CD1c-positive myeloid dendritic cell (primary cell): ENCODE measurements at regions not wholly inside any gene's neighbourhood (a gene's known extent, or its start where the extent isn't known, plus 50 kb on each side); places are given as distances from the start of the nearest gene placed in this dataset.

ENCODE experiments used
- DNase-seq: peaks from one replicate; pipeline ENCODE4 v3.0.0-alpha.2; 2016; ENCODE audit errors: extremely low spot score

DNA sequence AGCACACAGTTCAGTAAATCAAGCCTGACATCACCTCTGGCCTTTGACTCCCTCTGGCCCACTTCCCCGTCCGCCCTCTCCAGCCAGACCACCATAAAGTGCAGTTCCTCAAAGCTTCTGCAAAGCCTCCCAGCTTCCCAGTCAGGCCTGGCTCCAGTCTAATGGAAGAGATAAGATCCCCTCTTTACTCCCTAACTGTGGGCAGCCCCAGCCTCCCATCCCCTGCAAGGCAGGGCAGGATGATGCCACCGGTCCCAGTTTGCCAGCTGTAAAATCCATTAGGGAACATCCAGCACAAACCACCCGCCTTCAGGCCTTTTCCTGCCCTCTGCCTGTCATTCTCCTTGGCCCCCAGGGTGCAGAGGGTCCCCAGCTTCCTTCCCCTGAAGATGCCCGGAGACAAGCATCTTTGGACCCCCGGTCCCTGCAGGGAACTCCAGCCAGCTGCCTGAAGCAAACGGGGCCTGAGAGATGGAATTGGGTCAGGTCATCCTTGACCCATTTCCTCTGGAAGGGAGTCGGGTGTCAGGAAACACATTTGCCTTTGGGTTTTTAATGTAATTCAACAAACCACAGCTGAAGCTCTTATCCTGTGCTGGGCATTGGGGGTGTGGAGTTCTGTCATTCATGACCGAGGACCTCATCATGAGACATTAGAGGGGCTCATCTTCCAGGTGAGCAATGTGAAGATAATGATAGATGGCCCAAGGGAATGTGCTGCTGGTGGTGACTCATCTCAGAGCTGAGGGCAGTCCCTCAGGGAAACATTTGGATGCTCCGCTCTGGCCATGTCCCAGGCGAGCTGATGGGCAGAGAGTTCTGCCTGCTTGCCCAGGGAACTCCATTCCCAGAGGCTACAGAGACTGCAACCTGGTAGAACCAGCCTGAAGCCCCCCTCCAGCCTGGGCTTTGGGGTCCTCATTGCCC, 93.8 kb upstream of the CLMN start:
- DNase-seq, result no peak

DNA sequence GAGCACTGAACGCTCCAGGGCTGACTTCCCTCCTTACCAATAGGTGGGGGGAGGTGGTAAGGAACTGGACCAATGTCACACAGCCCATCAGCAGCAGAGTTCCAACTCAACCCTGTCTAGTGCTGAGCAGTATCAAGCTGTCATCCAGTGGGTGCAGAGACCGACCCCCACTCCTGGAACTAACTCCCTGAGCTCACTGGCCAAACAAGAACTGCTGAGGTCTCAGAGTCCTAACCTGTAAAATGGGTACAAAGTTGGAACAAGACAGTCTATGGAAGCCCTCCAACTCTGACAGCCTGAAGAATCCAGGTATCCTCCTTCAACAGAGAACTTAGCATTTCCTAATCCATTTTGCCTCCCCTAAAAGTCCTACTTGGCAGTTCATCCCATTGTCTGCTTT, 91.1 kb upstream of the CLMN start:
- DNase-seq, result no peak

DNA sequence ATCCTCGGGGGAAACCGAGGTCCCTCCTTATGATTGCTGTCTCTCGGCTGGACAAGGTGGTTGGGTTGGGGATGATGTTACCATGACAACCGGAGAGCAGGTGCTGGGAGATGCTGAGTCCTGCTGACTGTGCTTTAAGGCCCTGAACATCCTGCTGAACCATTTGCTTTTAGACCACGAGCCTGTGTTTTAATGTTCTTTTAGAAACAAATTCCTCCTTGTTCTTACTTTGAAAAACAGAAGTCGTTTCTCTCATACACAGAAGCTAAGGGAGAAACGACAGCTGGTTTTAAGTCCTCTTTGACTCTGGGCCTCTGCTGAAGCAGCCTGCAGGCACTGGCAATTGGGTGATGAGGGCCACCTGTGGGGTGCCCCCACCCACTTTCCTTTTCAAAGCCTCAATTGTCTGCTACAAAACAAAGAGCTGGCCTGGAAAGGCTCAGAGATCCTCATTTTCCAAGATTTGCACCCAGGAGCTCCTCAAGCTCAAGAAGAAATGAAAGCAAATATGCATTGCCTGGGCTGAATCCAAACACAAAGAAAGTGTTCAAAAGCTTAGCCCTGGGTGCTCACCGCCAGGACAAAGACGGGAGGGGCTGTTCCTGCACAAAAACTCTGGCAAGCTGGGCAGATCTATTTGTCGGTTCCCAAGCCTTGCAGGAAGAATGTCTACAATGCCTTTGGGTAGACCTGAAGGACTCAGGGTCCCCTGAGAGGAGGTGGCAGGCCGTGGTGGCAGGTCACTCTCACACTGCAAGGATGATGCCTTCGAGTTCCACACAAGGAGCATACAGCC, 90.0 kb upstream of the CLMN start:
- DNase-seq, result no peak

DNA sequence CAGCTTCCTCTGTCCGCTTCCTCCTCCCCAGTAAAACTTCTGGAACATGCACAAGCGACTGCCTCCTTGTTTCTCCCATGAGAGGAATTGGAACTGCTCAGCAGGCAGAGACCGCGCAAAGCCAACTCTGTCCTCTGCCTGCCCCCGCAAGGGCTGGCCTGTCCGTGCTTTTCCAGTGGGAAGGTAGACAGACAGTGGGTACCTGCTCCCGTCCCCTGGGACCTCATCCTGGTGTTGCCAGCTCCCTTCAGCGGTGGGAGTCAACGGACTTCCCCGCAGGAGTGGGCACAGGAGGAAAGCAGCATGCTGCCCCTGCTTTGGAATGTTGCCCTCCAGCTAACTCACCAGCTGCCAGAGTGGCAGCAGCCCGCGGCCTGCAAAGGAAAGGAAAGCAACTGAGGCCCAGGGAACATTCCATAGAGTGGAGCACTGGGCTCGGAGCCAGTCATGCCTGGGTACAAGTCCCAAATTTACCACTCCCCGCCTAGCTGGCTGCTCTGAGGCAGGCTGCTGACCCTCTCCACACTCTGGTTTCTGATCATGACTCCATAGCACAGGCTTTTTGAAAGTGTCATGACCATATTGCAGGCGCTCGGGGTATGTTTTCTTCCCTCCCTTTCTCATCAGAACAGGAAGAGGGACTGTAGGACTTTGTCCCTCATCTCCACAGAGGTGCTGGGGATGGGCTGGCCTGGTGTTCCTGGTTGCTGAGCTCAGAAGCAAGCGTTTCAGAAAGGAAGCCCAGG, 89.2 kb upstream of the CLMN start:
- DNase-seq, result no peak

- DNase-seq, result no peak
Measured at GRCh38 chr14:95407354-95407753, 87.6 kb upstream of the CLMN start.

GRCh38 chr14:95406756-95407277, 87.1 kb upstream of the CLMN start:
- DNase-seq, result no peak

- no peak for DNase-seq
Measured at GRCh38 chr14:95404583-95404982, 84.9 kb upstream of the CLMN start.

DNA sequence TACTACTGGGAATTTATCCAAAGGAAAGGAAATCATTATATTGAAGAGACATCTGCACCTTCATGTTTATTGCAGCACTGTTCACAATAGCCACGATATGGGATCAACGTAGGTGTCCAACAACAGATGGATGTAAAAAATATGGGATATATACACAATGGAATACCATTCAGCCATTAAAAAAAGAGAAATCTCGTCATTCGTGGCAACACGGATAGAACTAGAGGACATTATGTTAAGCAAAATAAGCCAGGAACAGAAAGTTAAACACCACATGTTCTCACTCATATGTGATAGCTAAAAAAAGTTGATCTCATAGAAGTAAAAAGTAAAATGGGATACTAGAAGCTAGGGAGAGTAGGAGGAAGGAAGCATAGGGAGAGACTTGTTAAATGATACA, 82.9 kb upstream of the CLMN start:
- no peak for DNase-seq

DNA sequence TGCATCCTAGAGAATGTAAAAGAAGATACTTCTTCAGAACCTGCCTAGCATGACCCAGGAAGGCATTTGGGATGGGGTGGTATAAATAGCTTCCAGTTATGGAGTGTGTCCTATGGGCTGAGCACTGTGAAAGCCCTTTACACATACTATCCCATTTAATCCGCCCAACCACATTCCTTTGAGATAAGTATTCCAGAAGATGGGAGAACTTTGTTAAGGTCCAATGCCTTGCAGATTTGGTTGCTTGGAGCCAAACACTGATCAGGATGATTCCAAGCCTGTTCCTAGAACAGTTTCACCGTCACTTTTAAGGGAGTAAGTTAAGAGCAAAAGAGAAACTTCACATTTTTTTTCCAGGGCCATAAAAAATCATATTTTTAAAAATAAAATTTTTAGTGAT, 82.5 kb upstream of the CLMN start:
- DNase-seq, result no peak

DNA sequence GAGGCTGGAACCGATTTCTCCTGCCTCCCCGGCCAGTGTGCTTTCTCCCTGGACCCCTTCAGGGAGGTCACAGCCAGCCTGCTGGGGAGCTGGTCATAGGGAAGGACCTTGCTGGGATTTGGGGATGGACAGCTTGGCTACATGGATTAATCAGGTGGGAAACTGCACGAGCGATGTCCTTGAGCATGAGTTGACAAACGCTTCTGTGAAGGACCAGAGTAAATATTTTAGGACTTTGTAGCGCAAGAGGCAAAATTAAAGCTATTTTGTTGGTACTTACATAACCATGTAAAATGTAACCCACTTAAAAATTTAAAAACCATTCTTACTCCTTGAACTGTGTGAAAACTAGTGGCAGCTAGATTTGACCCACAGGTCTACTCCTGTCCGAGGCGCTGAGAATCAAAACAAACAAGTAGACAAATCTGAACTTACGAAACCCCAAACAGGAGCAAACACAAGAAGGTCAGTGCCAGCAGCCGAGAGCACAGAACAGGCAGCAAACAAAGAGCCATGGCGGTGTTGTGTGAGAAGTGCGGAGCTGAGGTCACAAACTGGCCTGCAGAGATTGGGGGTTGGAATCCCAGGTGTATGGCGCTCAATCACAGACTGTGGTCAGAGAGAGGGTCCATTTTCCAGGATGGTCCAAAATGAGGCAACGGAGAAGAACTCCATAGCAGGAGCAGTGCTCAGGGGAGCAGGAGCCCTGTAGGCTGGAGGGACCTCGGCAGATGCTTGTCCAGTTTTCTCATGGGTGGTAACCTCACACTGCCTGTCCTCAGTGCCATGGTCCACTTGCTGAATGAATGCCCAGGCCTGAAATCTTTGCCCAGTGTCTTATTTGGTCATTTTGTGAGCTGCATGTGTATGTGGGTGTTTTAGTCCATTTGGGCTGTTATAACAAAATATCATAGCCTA, 79.2 kb upstream of the CLMN start:
- DNase-seq, result no peak

- no peak for DNase-seq
Measured at GRCh38 chr14:95397325-95397724, 77.6 kb upstream of the CLMN start.

GRCh38 chr14:95396221-95396620, 76.5 kb upstream of the CLMN start:
- DNase-seq, result no peak

DNA sequence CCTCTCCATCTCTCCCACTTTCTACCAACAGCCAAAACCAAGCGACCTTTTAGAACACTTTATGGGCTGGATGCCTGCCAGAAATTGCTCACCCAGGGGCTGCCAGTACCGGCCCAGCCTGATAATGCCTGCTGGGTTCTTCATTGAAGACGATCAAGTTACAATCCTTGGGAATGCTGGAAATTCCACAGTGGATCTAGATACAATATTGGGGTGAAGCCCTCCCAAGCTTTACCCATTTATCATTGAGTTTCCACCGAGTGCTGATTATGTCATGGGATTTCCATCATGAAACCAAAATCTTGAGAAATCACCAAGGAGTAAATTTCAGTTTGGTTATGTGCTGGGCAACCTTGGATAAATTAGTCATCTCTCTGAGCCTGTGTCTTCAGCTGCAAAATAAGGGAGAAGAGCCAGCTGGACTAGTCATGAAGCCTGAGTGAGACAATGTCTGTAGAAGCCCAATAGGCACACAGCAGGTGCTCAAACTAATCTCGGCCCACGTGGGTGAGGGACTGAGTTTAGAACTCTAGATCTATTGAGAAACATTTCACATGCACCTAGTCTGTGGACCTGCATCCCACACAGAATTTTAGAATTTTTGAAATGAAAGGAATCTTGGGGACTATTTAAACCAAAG, 75.5 kb upstream of the CLMN start:
- DNase-seq, result no peak

- no peak for DNase-seq
Measured at GRCh38 chr14:95394297-95395097, 74.8 kb upstream of the CLMN start.

DNA sequence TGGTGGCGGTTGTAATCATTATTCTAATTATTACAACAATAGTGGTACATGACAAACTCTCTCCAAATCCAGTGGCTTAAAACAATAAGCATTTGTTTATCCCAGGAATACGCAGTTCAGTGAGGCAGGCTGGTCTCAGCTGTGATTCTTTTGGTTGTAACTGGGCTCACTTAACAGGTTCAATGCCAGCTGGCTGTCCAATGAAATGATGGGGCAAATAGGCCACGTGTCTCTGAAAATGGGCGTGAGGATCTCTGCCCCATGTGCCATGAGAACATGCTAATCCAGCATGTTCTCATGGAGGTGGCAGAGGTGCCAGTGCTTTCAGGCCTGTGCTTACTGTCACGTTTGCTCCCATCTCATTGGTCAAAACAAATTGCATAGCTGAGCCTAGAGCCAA, 73.1 kb upstream of the CLMN start:
- no peak for DNase-seq

DNA sequence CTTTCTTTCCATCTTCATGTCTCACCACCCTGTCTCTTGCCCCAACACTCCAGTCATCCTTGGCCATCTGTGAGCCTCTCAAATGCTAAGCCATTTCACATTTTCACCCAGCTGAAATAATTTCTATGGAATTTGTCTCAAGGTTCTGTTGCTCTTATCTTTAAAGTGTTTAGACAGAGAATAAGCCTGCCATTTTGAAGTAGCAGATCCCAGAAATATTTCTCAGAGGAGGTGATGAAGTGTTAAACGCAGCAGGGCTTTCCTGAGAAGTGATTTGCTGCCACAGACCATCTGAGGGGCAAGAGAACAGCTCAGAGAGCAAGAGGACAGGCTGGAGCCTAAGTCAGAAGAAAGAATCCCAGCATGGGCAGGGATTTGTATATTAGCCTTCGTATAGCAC, 71.6 kb upstream of the CLMN start:
- DNase-seq, result no peak

DNA sequence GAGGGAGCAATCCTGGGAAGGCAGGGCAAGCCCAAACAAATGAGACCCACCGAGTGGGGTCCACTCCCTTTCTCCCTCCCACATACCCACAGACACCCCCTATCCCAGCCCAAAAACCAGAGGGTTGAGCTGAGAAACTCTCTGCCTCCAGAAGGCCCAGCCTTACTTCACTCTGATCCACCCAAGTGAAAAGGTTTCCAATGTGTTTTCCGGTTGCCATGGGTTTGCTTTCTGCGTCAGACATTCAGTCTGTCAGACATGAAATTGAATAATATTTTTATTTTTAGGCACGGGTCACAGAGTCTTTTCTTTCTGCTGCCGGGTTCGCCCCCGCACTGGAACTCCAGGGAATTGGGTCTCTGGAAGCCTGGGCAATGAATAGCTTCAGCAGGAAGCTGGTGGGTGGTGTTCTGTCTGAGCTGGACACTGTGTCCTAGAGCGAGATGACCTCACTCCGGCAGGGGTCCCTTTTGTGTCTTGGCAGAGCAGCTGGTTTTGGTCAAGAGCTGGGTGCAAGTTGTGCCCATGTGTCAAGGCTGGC, 69.8 kb upstream of the CLMN start:
- DNase-seq, result no peak

GRCh38 chr14:95388699-95389098, 69.0 kb upstream of the CLMN start:
- DNase-seq, result no peak

GRCh38 chr14:95387826-95388445, 68.2 kb upstream of the CLMN start:
- DNase-seq, result no peak
